GM20431 (cell line): ENCODE measurements at regions not wholly inside any gene's neighbourhood (a gene's known extent, or its start where the extent isn't known, plus 50 kb on each side); places are given as distances from the start of the nearest gene placed in this dataset.
"Not testable (repeated sequence)": the region's sequence is repeated elsewhere in the genome, so short reads cannot be mapped to it uniquely, and the experiment has no call there.

Experiments used
- in situ Hi-C: fragments of 300-500 bp; cut with MseI, MboI; formaldehyde crosslinking; loops from one replicate; pipeline ENCODE4 v1.15.0; 2020; ENCODE audit warnings: low sequenced_read_pairs; ENCODE audit not compliant: unreplicated experiment

GRCh38 chr6:71360556-71361335 lies 72.1 kb downstream of the OGFRL1 start:
- in situ Hi-C loops = not testable (repeated sequence)

- in situ Hi-C loops = no loop called here
These were observed 76.4 kb downstream of the OGFRL1 start for GRCh38 chr6:71364889-71365542.

- in situ Hi-C loops = no loop called here
These were observed 79.1 kb downstream of the OGFRL1 start for GRCh38 chr6:71367756-71368155.

- in situ Hi-C loops = no loop called here
These were observed 79.7 kb downstream of the OGFRL1 start for GRCh38 chr6:71368284-71368683.

- in situ Hi-C loops = no loop called here
These were observed 82.9 kb downstream of the OGFRL1 start for GRCh38 chr6:71371559-71371958.

GRCh38 chr6:71373943-71374342 lies 85.3 kb downstream of the OGFRL1 start:
- in situ Hi-C loops = no loop called here

GRCh38 chr6:71375676-71376075 lies 87.1 kb downstream of the OGFRL1 start:
- in situ Hi-C loops = no loop called here

- in situ Hi-C loops = no loop called here
These were observed 88.2 kb downstream of the OGFRL1 start for GRCh38 chr6:71376830-71377229.

- in situ Hi-C loops = loop anchor here (10.0 kb wide), 1 partner anchor 121 kb away; no protein-coding TSS in a partner anchor
These were observed 94.9 kb downstream of the OGFRL1 start for GRCh38 chr6:71383476-71383875.

GRCh38 chr6:71383901-71384489 lies 95.4 kb downstream of the OGFRL1 start:
- in situ Hi-C loops = loop anchor here (10.0 kb wide), 1 partner anchor 121 kb away; no protein-coding TSS in a partner anchor

- in situ Hi-C loops = loop anchor here (10.0 kb wide), 1 partner anchor 120 kb away; no protein-coding TSS in a partner anchor
These were observed 96.7 kb downstream of the OGFRL1 start for GRCh38 chr6:71385111-71385822.

GRCh38 chr6:71386215-71386614 lies 97.6 kb downstream of the OGFRL1 start:
- in situ Hi-C loops = loop anchor here (10.0 kb wide), 1 partner anchor 119 kb away; no protein-coding TSS in a partner anchor

- in situ Hi-C loops = loop anchor here (10.0 kb wide), 1 partner anchor 118 kb away; no protein-coding TSS in a partner anchor
These were observed 98.6 kb downstream of the OGFRL1 start for GRCh38 chr6:71387179-71387578.

- in situ Hi-C loops = loop anchor here (10.0 kb wide), 1 partner anchor 117 kb away; no protein-coding TSS in a partner anchor
These were observed 99.6 kb downstream of the OGFRL1 start for GRCh38 chr6:71388068-71388744.

GRCh38 chr6:71388856-71389527 lies 100.4 kb downstream of the OGFRL1 start:
- in situ Hi-C loops = loop anchor here (10.0 kb wide), 1 partner anchor 116 kb away; no protein-coding TSS in a partner anchor

- in situ Hi-C loops = no loop called here
These were observed 102.5 kb downstream of the OGFRL1 start for GRCh38 chr6:71391126-71391525.

GRCh38 chr6:71392276-71392675 lies 103.7 kb downstream of the OGFRL1 start:
- in situ Hi-C loops = no loop called here

GRCh38 chr6:71393471-71393870 lies 104.9 kb downstream of the OGFRL1 start:
- in situ Hi-C loops = no loop called here

GRCh38 chr6:71393981-71394432 lies 105.4 kb downstream of the OGFRL1 start:
- in situ Hi-C loops = no loop called here
